GM21360 (cell line): ENCODE measurements at regions not wholly inside any gene's neighbourhood (a gene's known extent, or its start where the extent isn't known, plus 50 kb on each side); places are given as distances from the start of the nearest gene placed in this dataset.
"Not testable (repeated sequence)": the region's sequence is repeated elsewhere in the genome, so short reads cannot be mapped to it uniquely, and the experiment has no call there.

Experiments
- ATAC-seq: cut with Tn5 transposase; IDR thresholded peaks from one replicate; pipeline ENCODE4 v1.9.1; 2021; ENCODE audit warnings: mild to moderate bottlenecking, moderate library complexity; ENCODE audit not compliant: unreplicated experiment

GRCh38 chr2:133624551-133624950, 56.3 kb upstream of the NCKAP5 start:
- no peak for ATAC-seq

GRCh38 chr2:133627741-133628140, 59.5 kb upstream of the NCKAP5 start:
- no peak for ATAC-seq

- no peak for ATAC-seq
These were observed 65.0 kb upstream of the NCKAP5 start for GRCh38 chr2:133633309-133633708.

- ATAC-seq, result no peak
These were observed 65.7 kb upstream of the NCKAP5 start for GRCh38 chr2:133633881-133634409.

GRCh38 chr2:133635131-133635530, 66.9 kb upstream of the NCKAP5 start:
- no peak for ATAC-seq

GRCh38 chr2:133636287-133636686, 68.0 kb upstream of the NCKAP5 start:
- no peak for ATAC-seq

GRCh38 chr2:133640103-133640502, 71.8 kb upstream of the NCKAP5 start:
- no peak for ATAC-seq

- ATAC-seq, result no peak
These were observed 73.2 kb upstream of the NCKAP5 start for GRCh38 chr2:133641497-133641896.

GRCh38 chr2:133641942-133642725, 73.9 kb upstream of the NCKAP5 start:
- no peak for ATAC-seq

GRCh38 chr2:133642791-133643191, 74.5 kb upstream of the NCKAP5 start:
- no peak for ATAC-seq

GRCh38 chr2:133643863-133644262, 75.6 kb upstream of the NCKAP5 start:
- no peak for ATAC-seq

GRCh38 chr2:133644846-133645245, 76.6 kb upstream of the NCKAP5 start:
- no peak for ATAC-seq

GRCh38 chr2:133647386-133647785, 79.1 kb upstream of the NCKAP5 start:
- ATAC-seq, result not testable (repeated sequence)

- ATAC-seq, result no peak
These were observed 83.6 kb upstream of the NCKAP5 start for GRCh38 chr2:133651861-133652260.

- no peak for ATAC-seq
These were observed 84.1 kb upstream of the NCKAP5 start for GRCh38 chr2:133652398-133652797.

GRCh38 chr2:133653056-133653455, 84.8 kb upstream of the NCKAP5 start:
- no peak for ATAC-seq

- no peak for ATAC-seq
These were observed 86.7 kb upstream of the NCKAP5 start for GRCh38 chr2:133654949-133655348.

GRCh38 chr2:133655610-133656009, 87.3 kb upstream of the NCKAP5 start:
- ATAC-seq, result no peak

GRCh38 chr2:133657591-133657990, 89.3 kb upstream of the NCKAP5 start:
- no peak for ATAC-seq

- ATAC-seq, result no peak
These were observed 90.0 kb upstream of the NCKAP5 start for GRCh38 chr2:133658020-133658903.

GRCh38 chr2:133660510-133660909, 92.2 kb upstream of the NCKAP5 start:
- no peak for ATAC-seq

- ATAC-seq, result no peak
These were observed 93.1 kb upstream of the NCKAP5 start for GRCh38 chr2:133661392-133661791.
